ENCODE measurements at regions not wholly inside any gene's neighbourhood (a gene's known extent, or its start where the extent isn't known, plus 50 kb on each side); places are given as distances from the start of the nearest gene placed in this dataset.

- Histone ChIP-seq H3K4me3 (ENCODE audit: low read length in 3 of 3) (no peak overlapping the region), H3K27ac (ENCODE audit: low read depth in 2 of 2, low read length in 2 of 2) (no peak overlapping the region), H3K36me3 (ENCODE audit: control insufficient read depth in 2 of 3, insufficient read depth in 3 of 3, low read length in 3 of 3) (no peaks in the 10 kb centered on the region), H3K27me3 (ENCODE audit: control insufficient read depth, insufficient read depth, low read length) (no peaks in the 10 kb centered on the region), H3K9me3 (ENCODE audit: control insufficient read depth in 2 of 3, insufficient read depth in 1 of 3, low read length in 3 of 3) (no peaks in the 10 kb centered on the region), H3K9ac (ENCODE audit: low read length in 3 of 3) (no peak overlapping the region), H3K4me1 (ENCODE audit: control insufficient read depth in 2 of 3, insufficient read depth in 2 of 3, low read depth in 1 of 3, low read length in 3 of 3) (peaks cover 0 to 5% (median 0%) of the 10 kb centered on the region in 3 donors)
- TF ChIP-seq CTCF (IDR thresholded peaks at IDR 0.05; ENCODE audit: borderline replicate concordance, extremely low read depth, insufficient read depth), result no peak
- FAIRE-seq (no peak), DNase-seq (no peak)
- intact Hi-C loops (cut with DNase I), result no loop called here
These were observed 344.4 kb downstream of the WDR11 start for GRCh38 chr10:121195524-121195910.

- TF ChIP-seq CTCF (IDR thresholded peaks at IDR 0.05; ENCODE audit: borderline replicate concordance, extremely low read depth, insufficient read depth), result no peak
- H3K9me3 ChIP-seq (ENCODE audit: control insufficient read depth in 2 of 3, insufficient read depth in 1 of 3, low read length in 3 of 3), result no peaks in the 10 kb centered on the region
- no peak overlapping the region for H3K9ac ChIP-seq (ENCODE audit: low read length in 3 of 3)
- intact Hi-C loops (cut with DNase I), result no loop called here
- H3K27me3 ChIP-seq (ENCODE audit: control insufficient read depth, insufficient read depth, low read length), result no peaks in the 10 kb centered on the region
- FAIRE-seq (no peak), DNase-seq (no peak)
- peaks cover 0 to 5% (median 0%) of the 10 kb centered on the region in 3 donors for H3K4me1 ChIP-seq (ENCODE audit: control insufficient read depth in 2 of 3, insufficient read depth in 2 of 3, low read depth in 1 of 3, low read length in 3 of 3)
- H3K4me3 ChIP-seq (ENCODE audit: low read length in 3 of 3), result no peak overlapping the region
- no peak overlapping the region for H3K27ac ChIP-seq (ENCODE audit: low read depth in 2 of 2, low read length in 2 of 2)
- no peaks in the 10 kb centered on the region for H3K36me3 ChIP-seq (ENCODE audit: control insufficient read depth in 2 of 3, insufficient read depth in 3 of 3, low read length in 3 of 3)
These were observed 347.9 kb downstream of the WDR11 start for GRCh38 chr10:121199081-121199480.

- FAIRE-seq (no peak), DNase-seq (peak in 3 of 5 donors; percentile 40 to 73 (median 71))
- Histone ChIP-seq H3K27me3 (ENCODE audit: control insufficient read depth, insufficient read depth, low read length) (no peaks in the 10 kb centered on the region), H3K9me3 (ENCODE audit: control insufficient read depth in 2 of 3, insufficient read depth in 1 of 3, low read length in 3 of 3) (no peaks in the 10 kb centered on the region), H3K4me1 (ENCODE audit: control insufficient read depth in 2 of 3, insufficient read depth in 2 of 3, low read depth in 1 of 3, low read length in 3 of 3) (peaks cover 0 to 9% (median 5%) of the 10 kb centered on the region in 3 donors), H3K36me3 (ENCODE audit: control insufficient read depth in 2 of 3, insufficient read depth in 3 of 3, low read length in 3 of 3) (no peaks in the 10 kb centered on the region), H3K4me3 (ENCODE audit: low read length in 3 of 3) (no peak overlapping the region), H3K27ac (ENCODE audit: low read depth in 2 of 2, low read length in 2 of 2) (no peak overlapping the region), H3K9ac (ENCODE audit: low read length in 3 of 3) (no peak overlapping the region)
- intact Hi-C loops (cut with DNase I), result no loop called here
- no peak for TF ChIP-seq CTCF (IDR thresholded peaks at IDR 0.05; ENCODE audit: borderline replicate concordance, extremely low read depth, insufficient read depth)
These were observed 354.5 kb downstream of the WDR11 start for GRCh38 chr10:121205625-121206024.

- no peaks in the 10 kb centered on the region for H3K9me3 ChIP-seq (ENCODE audit: control insufficient read depth in 2 of 3, insufficient read depth in 1 of 3, low read length in 3 of 3)
- no peak overlapping the region for H3K4me3 ChIP-seq (ENCODE audit: low read length in 3 of 3)
- no peak overlapping the region for H3K9ac ChIP-seq (ENCODE audit: low read length in 3 of 3)
- no peaks in the 10 kb centered on the region for H3K36me3 ChIP-seq (ENCODE audit: control insufficient read depth in 2 of 3, insufficient read depth in 3 of 3, low read length in 3 of 3)
- H3K27me3 ChIP-seq (ENCODE audit: control insufficient read depth, insufficient read depth, low read length), result no peaks in the 10 kb centered on the region
- no peaks in the 10 kb centered on the region for H3K4me1 ChIP-seq (ENCODE audit: control insufficient read depth in 2 of 3, insufficient read depth in 2 of 3, low read depth in 1 of 3, low read length in 3 of 3)
- no peak overlapping the region for H3K27ac ChIP-seq (ENCODE audit: low read depth in 2 of 2, low read length in 2 of 2)
- intact Hi-C loops (cut with DNase I), result no loop called here
- no peak for TF ChIP-seq CTCF (IDR thresholded peaks at IDR 0.05; ENCODE audit: borderline replicate concordance, extremely low read depth, insufficient read depth)
- peak; percentile 80 for FAIRE-seq
- DNase-seq, result peak in 1 of 5 donors; percentile 34
These were observed 360.3 kb downstream of the WDR11 start for GRCh38 chr10:121211446-121211845.

All from kidney (tissue), 13 donors.